ENCODE measurements at regions not wholly inside any gene's neighbourhood (a gene's known extent, or its start where the extent isn't known, plus 50 kb on each side); places are given as distances from the start of the nearest gene placed in this dataset.
"Not testable (repeated sequence)": the region's sequence is repeated elsewhere in the genome, so short reads cannot be mapped to it uniquely, and the experiment has no call there.

- H2AFZ ChIP-seq (ENCODE audit: low read length) = peak overlapping the region; percentile 78; the same call in 1 of the 2 replicates
- H3K9me3 ChIP-seq (ENCODE audit: low read length) = no peaks in the 10 kb centered on the region
- H3K79me2 ChIP-seq (ENCODE audit: insufficient read depth, low read depth, low read length) = no peaks in the 10 kb centered on the region
- no peaks in the 10 kb centered on the region for H3K36me3 ChIP-seq (ENCODE audit: insufficient read depth, low read length)
- no peaks in the 10 kb centered on the region for H3K9me2 ChIP-seq (ENCODE audit: insufficient read depth, low read length)
- BruUV-seq (replicated peaks) = no TSS peak
- intact Hi-C loops (cut with micrococcal nuclease; ENCODE audit: unreplicated experiment) = loop anchor here (2.0 to 5.0 kb wide), 2 partner anchors 24 to 111 kb away; no protein-coding TSS in a partner anchor
- peak overlapping the region; percentile 65 for H3K4me2 ChIP-seq (ENCODE audit: low read length)
- H4K20me1 ChIP-seq (ENCODE audit: insufficient read depth, low read length) = no peaks in the 10 kb centered on the region
- peak; percentile 46 for DNase-seq (ENCODE audit: low spot score)
- CTCF ChIA-PET (ENCODE audit: unreplicated experiment) = no interaction called here
- peaks cover 58% of the 10 kb centered on the region for H3K4me1 ChIP-seq (ENCODE audit: insufficient read depth, low read length, poor library complexity, severe bottlenecking)
- peak overlapping the region; percentile 67 for H3K27ac ChIP-seq (ENCODE audit: low read depth, low read length, poor library complexity, severe bottlenecking)
- POLR2A ChIA-PET = interaction anchor here (0.6 kb wide), 1 partner anchor 23 kb away, joined by 3 read pairs; no protein-coding TSS in a partner anchor
- TF ChIP-seq, protein P1, sequence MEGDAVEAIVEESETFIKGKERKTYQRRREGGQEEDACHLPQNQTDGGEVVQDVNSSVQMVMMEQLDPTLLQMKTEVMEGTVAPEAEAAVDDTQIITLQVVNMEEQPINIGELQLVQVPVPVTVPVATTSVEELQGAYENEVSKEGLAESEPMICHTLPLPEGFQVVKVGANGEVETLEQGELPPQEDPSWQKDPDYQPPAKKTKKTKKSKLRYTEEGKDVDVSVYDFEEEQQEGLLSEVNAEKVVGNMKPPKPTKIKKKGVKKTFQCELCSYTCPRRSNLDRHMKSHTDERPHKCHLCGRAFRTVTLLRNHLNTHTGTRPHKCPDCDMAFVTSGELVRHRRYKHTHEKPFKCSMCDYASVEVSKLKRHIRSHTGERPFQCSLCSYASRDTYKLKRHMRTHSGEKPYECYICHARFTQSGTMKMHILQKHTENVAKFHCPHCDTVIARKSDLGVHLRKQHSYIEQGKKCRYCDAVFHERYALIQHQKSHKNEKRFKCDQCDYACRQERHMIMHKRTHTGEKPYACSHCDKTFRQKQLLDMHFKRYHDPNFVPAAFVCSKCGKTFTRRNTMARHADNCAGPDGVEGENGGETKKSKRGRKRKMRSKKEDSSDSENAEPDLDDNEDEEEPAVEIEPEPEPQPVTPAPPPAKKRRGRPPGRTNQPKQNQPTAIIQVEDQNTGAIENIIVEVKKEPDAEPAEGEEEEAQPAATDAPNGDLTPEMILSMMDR (conservative IDR thresholded peaks at IDR 0.05; ENCODE audit: low read length) = peak; percentile 88
- TF ChIP-seq EZH2phosphoT487 (IDR thresholded peaks at IDR 0.05; ENCODE audit: borderline replicate concordance, low read depth, low read length) = no peak
- no peak overlapping the region for H3K4me3 ChIP-seq (ENCODE audit: low read depth, low read length, poor library complexity, severe bottlenecking)
These were observed 62.4 kb upstream of the BCL2L14 start for GRCh38 chr12:12008232-12008850.

GRCh38 chr12:12008931-12009611 is 61.7 kb upstream of the BCL2L14 start:
- no peaks in the 10 kb centered on the region for H4K20me1 ChIP-seq (ENCODE audit: insufficient read depth, low read length)
- no peaks in the 10 kb centered on the region for H3K9me2 ChIP-seq (ENCODE audit: insufficient read depth, low read length)
- ChIA-PET POLR2A (interaction anchor here (0.5 to 1.7 kb wide), 7 partner anchors 13 to 283 kb away, joined by 3 to 4 read pairs (median 3); no protein-coding TSS in a partner anchor), CTCF (ENCODE audit: unreplicated experiment) (interaction anchor here (1.1 to 1.2 kb wide), 3 partner anchors 13 to 392 kb away, joined by 3 to 5 read pairs (median 4); no protein-coding TSS in a partner anchor)
- peak; percentile 78 for DNase-seq (ENCODE audit: low spot score)
- H2AFZ ChIP-seq (ENCODE audit: low read length) = peak overlapping the region; percentile 78
- peaks cover 58% of the 10 kb centered on the region for H3K4me1 ChIP-seq (ENCODE audit: insufficient read depth, low read length, poor library complexity, severe bottlenecking)
- TF ChIP-seq, protein P1 (conservative IDR thresholded peaks at IDR 0.05; ENCODE audit: low read length) = no peak; the same call in 1 of the 2 replicates
- TF ChIP-seq EZH2phosphoT487 (IDR thresholded peaks at IDR 0.05; ENCODE audit: borderline replicate concordance, low read depth, low read length) = no peak
- no TSS peak for BruUV-seq (replicated peaks)
- no peaks in the 10 kb centered on the region for H3K36me3 ChIP-seq (ENCODE audit: insufficient read depth, low read length)
- H3K9me3 ChIP-seq (ENCODE audit: low read length) = no peaks in the 10 kb centered on the region
- peak overlapping the region; percentile 65 for H3K4me2 ChIP-seq (ENCODE audit: low read length)
- no peaks in the 10 kb centered on the region for H3K79me2 ChIP-seq (ENCODE audit: insufficient read depth, low read depth, low read length)
- intact Hi-C loops (cut with micrococcal nuclease; ENCODE audit: unreplicated experiment) = loop anchor here (2.0 to 5.0 kb wide), 2 partner anchors 24 to 112 kb away; no protein-coding TSS in a partner anchor
- peak overlapping the region; percentile 67 for H3K27ac ChIP-seq (ENCODE audit: low read depth, low read length, poor library complexity, severe bottlenecking)
- H3K4me3 ChIP-seq (ENCODE audit: low read depth, low read length, poor library complexity, severe bottlenecking) = no peak overlapping the region

GRCh38 chr12:12009749-12010276 is 60.9 kb upstream of the BCL2L14 start:
- BruUV-seq (replicated peaks) = not testable (repeated sequence)

More at GRCh38 chr12:12009749-12010276, 60.9 kb upstream of the BCL2L14 start:
- peak overlapping the region; percentile 29 for H3K4me3 ChIP-seq (ENCODE audit: low read depth, low read length, poor library complexity, severe bottlenecking)
- H3K9me3 ChIP-seq (ENCODE audit: low read length); DNase-seq (ENCODE audit: low spot score); H3K79me2 ChIP-seq (ENCODE audit: insufficient read depth, low read depth, low read length); H3K9me2 ChIP-seq (ENCODE audit: insufficient read depth, low read length); H4K20me1 ChIP-seq (ENCODE audit: insufficient read depth, low read length); H3K36me3 ChIP-seq (ENCODE audit: insufficient read depth, low read length): not testable (repeated sequence)
- H3K27ac ChIP-seq (ENCODE audit: low read depth, low read length, poor library complexity, severe bottlenecking) = peak overlapping the region; percentile 67
- peak overlapping the region; percentile 79 for H2AFZ ChIP-seq (ENCODE audit: low read length)
- CTCF ChIA-PET (ENCODE audit: unreplicated experiment) = interaction anchor here (1.1 to 1.2 kb wide), 3 partner anchors 12 to 393 kb away, joined by 3 to 5 read pairs (median 4); no protein-coding TSS in a partner anchor
- H3K4me1 ChIP-seq (ENCODE audit: insufficient read depth, low read length, poor library complexity, severe bottlenecking) = peaks cover 58% of the 10 kb centered on the region
- H3K4me2 ChIP-seq (ENCODE audit: low read length) = peak overlapping the region; percentile 65
- intact Hi-C loops (cut with micrococcal nuclease; ENCODE audit: unreplicated experiment) = loop anchor here (2.0 to 5.0 kb wide), 3 partner anchors 15 to 113 kb away; no protein-coding TSS in a partner anchor
- POLR2A ChIA-PET = interaction anchor here (0.5 to 1.7 kb wide), 10 partner anchors 13 to 712 kb away, joined by 3 to 4 read pairs (median 4); no protein-coding TSS in a partner anchor
